Stimulated activated memory B cell treated with anti-CD40 and anti-IgM and Interleukin-4, amounts not matched to agents 10 μg/mL and 1 μg/mL and 100 μg/mL, for 72 hours (primary cell): ENCODE measurements at regions not wholly inside any gene's neighbourhood (a gene's known extent, or its start where the extent isn't known, plus 50 kb on each side); places are given as distances from the start of the nearest gene placed in this dataset.

Experiments
- ATAC-seq: fragments of 150-1000 bp; cut with Tn5 transposase; 2 replicates; pipeline ENCODE4 v1.10.0; 2021
- H3K27ac Mint-ChIP-seq: one replicate; pipeline ENCODE4 v1.8.0; 2022; ENCODE audit warnings: mild to moderate bottlenecking, mixed read lengths
- H3K27me3 Mint-ChIP-seq: one replicate; pipeline ENCODE4 v1.8.0; 2022; ENCODE audit warnings: mixed read lengths
- H3K36me3 Mint-ChIP-seq: one replicate; pipeline ENCODE4 v1.8.0; 2022; ENCODE audit warnings: mixed read lengths
- H3K4me1 Mint-ChIP-seq: one replicate; pipeline ENCODE4 v1.8.0; 2022; ENCODE audit warnings: mixed read lengths
- H3K4me3 Mint-ChIP-seq: one replicate; pipeline ENCODE4 v1.8.0; 2022; ENCODE audit warnings: mild to moderate bottlenecking, moderate library complexity, mixed read lengths
- H3K9me3 Mint-ChIP-seq: one replicate; pipeline ENCODE4 v1.8.0; 2022; ENCODE audit warnings: mixed read lengths

DNA sequence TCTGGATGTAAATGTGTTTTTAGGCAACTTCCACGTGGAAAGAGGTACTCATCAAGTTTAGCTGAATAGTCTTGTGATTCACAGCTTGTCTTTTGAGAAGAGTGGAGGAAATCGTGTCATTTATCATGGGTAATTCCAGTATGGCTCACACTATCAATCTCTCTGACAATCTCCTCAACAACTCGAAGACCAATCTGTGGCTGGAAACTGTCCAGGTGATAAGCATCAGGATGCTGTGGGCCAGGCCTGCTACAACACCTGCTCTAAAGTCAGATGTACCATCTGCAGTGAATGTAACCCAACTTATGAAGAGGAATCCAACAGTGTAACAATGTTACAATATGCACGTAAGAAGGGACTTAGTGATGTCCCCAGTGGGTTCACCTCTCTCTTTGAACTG is 132.1 kb upstream of the GK2 start:
- Mint-ChIP-seq H3K4me3 (no peak overlapping the region), H3K27me3 (peaks cover 5% of the 10 kb centered on the region), H3K27ac (no peak overlapping the region), H3K4me1 (no peaks in the 10 kb centered on the region), H3K36me3 (no peaks in the 10 kb centered on the region), H3K9me3 (no peaks in the 10 kb centered on the region)
- ATAC-seq = no peak

DNA sequence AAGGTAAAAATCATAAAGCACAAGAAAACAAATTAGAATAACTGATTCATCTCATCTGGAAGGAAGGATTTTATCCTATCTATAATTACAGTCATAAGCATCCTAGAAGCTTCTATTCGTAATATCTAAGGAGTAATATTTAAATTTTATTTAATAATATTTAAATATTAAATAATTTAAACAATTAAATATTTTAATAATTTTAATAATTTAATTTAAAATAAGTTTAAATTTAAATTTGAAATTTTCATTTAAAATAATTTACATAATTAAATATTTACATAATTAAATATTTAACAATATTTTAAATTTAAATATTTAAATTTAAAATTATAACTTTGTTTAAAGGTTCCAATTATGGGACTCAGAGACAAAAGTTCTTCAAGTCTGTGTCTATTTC is 127.5 kb upstream of the GK2 start:
- no peak overlapping the region for H3K4me3 Mint-ChIP-seq
- ATAC-seq = no peak
- H3K4me1 Mint-ChIP-seq = no peaks in the 10 kb centered on the region
- H3K27me3 Mint-ChIP-seq = no peaks in the 10 kb centered on the region
- no peaks in the 10 kb centered on the region for H3K9me3 Mint-ChIP-seq
- no peaks in the 10 kb centered on the region for H3K36me3 Mint-ChIP-seq
- no peak overlapping the region for H3K27ac Mint-ChIP-seq

DNA sequence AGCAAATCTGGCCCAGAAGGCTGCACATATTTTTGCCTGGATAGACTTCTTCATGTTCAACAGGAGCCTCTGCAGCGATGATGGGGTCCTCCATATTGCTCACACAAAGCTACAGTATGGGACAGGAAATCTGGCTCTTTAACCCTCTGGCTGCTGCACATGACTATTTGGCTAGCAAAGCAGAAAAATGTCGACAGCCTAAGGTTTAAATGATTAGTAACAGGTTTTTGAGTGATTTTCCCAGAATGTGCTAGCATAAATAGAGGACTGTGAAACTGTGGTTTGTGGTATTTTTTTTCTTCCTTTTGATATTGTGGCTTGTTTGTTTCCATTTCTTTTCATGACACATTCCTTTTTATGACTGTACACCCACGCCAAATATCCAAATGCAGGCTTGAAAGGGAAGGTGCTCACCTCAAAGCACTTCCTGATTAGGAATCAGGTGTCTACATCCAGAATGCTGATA is 120.2 kb upstream of the GK2 start:
- ATAC-seq = no peak
- Mint-ChIP-seq H3K36me3 (no peaks in the 10 kb centered on the region), H3K27me3 (no peaks in the 10 kb centered on the region), H3K27ac (no peak overlapping the region), H3K4me1 (no peaks in the 10 kb centered on the region), H3K9me3 (no peaks in the 10 kb centered on the region), H3K4me3 (no peak overlapping the region)

DNA sequence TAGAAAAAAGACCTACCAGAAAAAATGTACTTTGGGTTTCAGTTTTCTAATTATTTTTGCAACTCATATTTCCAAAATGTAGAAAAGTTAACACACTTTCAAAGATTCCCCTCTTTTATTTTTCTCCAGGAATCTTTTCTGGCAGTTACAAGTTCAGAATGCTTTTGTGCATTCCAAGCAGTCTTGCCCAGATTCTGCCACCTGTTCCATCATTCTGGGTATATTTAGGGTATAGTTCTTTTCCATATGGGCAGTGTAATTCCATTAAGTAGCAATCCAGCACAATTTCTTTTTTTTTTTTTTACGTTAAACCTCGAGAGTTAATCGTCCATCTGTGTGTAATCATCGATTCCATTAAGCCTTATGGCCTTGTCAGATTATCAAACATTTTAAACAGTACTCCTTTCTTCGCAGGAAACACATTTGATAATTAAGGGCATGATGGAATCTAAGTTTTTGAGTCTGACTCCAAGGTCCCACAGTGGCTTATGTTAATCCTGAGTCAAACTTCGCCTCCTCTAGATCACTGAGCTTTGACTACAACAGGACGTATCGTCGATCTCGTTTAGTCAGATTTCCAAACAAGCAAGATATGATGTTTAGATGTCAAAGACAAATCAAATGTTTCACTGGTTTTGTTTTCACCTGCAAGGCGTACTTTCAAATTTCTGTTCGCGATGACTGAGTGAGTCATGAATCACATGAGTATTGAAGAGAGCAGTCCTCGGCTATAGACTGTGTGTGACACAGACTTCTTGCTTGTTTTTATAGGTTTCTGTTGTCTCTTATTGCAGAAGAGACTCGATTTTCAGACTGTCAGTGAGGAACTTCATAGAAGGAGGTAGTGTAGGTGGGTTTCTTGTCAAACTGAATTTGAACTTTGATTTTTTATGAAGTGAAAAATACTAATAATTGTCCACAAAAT is 118.9 kb upstream of the GK2 start:
- Mint-ChIP-seq H3K9me3 (no peaks in the 10 kb centered on the region), H3K36me3 (no peaks in the 10 kb centered on the region), H3K27ac (no peak overlapping the region), H3K4me3 (no peak overlapping the region), H3K4me1 (no peaks in the 10 kb centered on the region), H3K27me3 (no peaks in the 10 kb centered on the region)
- ATAC-seq = no peak

DNA sequence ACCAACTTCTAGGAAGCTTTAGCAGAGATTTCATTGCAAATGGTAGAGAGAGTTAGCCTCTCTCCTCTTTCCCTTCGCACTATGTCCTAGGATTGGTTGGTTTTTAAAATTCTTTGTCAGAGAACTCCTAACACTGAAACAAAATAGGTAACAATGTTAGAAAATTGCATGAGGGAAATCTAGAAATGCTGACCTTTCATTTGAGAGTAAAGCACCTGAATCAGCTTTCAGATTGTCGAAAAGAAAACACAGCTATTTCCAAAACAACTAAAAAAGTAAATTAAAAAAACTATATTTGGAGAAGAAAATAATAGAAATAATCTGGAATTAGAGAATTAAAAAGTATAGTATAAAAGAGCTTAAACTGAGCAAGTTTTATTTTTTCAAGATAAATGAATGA is 108.1 kb upstream of the GK2 start:
- Mint-ChIP-seq H3K27me3 (peaks cover 7% of the 10 kb centered on the region), H3K4me3 (no peak overlapping the region), H3K27ac (no peak overlapping the region), H3K4me1 (no peaks in the 10 kb centered on the region), H3K36me3 (no peaks in the 10 kb centered on the region), H3K9me3 (no peaks in the 10 kb centered on the region)
- no peak for ATAC-seq

DNA sequence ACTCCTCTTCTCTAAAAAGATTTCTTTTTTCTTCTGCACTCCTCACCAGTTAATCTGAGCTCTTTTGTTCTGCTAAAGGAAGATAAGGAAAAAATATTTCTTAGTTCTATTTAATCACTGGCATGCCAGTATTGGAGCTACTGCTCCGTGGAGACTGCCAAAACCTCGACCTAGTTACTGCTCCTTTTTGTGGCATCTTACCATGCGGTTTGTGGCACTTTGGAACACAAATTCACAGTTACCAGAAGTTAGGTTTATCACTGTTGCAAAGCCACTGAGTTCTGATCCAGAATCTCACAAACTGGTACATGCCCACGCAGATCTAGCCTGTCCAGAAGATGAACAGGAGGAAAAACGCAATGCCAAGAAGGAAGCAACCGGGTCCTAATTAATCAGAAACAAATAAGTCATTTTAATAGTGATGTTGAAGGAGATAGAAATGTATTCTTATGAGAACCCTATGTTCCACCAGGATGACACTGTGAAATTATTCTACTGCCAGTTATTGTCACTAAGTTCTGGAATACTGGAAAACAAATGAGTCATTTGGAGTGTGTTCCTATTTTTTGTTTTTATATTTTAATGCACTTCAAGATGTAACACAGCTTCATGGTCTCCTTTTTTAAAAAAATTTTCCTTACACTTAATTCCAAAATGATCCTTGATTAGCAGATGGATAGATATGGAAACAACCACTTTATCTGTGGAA is 106.7 kb upstream of the GK2 start:
- Mint-ChIP-seq H3K27ac (no peak overlapping the region), H3K9me3 (no peaks in the 10 kb centered on the region)

DNA sequence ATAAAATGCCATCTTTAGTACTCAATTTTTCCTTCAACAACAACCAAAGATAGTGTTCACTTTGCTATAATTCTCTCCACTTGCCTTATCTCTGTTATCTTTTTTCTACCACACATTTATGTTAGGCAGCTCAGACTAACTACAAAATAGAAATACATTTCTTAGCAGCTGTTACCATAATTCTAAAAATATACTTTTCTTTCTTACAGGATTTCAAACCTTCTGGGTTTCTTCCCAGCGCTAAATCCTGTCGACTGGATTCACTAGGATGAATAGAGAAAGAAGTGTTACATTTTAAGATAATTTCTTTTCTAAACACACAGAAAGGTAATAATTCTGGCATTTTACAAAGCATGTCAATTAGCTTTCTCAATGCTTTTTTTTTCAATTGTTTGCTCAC is 105.5 kb upstream of the GK2 start:
- Mint-ChIP-seq H3K4me3 (no peak overlapping the region), H3K4me1 (no peaks in the 10 kb centered on the region)

More for the DNA sequence above, 106.7 kb upstream of the GK2 start:
- no peak for ATAC-seq
- Mint-ChIP-seq H3K4me3 (no peak overlapping the region), H3K27me3 (peaks cover 7% of the 10 kb centered on the region), H3K4me1 (no peaks in the 10 kb centered on the region), H3K36me3 (no peaks in the 10 kb centered on the region)

DNA sequence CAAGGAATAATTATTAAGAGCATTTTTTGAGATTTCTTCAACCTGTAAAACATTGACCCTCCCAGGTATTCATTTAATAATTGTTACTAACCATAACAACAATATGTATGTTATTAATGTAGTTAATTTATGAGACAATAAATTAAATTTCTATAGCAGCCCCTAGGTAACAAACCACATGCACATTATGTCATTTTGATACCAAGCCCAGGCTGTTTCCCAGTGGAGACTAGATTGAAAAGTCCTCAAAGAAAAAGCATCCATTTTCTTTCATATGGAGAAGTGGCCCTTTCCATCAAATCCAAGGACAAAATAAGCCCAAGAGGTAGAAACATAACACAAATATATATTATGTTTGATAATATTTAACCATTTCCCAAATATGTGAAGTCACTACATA is 104.3 kb upstream of the GK2 start:
- ATAC-seq = no peak
- no peak overlapping the region for H3K27ac Mint-ChIP-seq

More for the DNA sequence above, 105.5 kb upstream of the GK2 start:
- Mint-ChIP-seq H3K36me3 (no peaks in the 10 kb centered on the region), H3K27ac (no peak overlapping the region), H3K27me3 (peaks cover 7% of the 10 kb centered on the region), H3K9me3 (no peaks in the 10 kb centered on the region)
- no peak for ATAC-seq

DNA sequence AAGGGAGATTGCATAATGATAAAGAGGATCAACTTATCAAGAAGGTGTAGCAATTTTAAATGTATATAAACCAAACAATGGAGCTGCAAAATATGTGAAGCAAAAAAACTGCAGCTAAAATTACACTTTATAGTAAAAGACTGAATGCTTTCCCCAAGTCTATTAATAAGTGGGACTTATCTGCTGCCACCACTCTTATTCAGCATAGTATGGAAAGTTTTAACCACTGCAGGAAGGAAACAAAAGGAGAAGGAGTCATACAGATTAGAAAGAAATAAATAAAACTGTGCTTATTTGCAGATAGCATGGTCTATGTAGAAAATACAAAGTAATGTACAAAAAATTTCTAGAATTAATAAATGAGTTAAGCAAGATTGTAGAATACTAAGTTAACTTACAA is 94.1 kb upstream of the GK2 start:
- peaks cover 19% of the 10 kb centered on the region for H3K27me3 Mint-ChIP-seq
- no peaks in the 10 kb centered on the region for H3K36me3 Mint-ChIP-seq
- no peak overlapping the region for H3K4me3 Mint-ChIP-seq
- H3K27ac Mint-ChIP-seq = no peak overlapping the region
- H3K9me3 Mint-ChIP-seq = no peaks in the 10 kb centered on the region
- ATAC-seq = no peak
- peaks cover 10% of the 10 kb centered on the region for H3K4me1 Mint-ChIP-seq

More for the DNA sequence above, 104.3 kb upstream of the GK2 start:
- Mint-ChIP-seq H3K4me1 (no peaks in the 10 kb centered on the region), H3K36me3 (no peaks in the 10 kb centered on the region), H3K27me3 (peaks cover 7% of the 10 kb centered on the region), H3K4me3 (no peak overlapping the region), H3K9me3 (no peaks in the 10 kb centered on the region)

DNA sequence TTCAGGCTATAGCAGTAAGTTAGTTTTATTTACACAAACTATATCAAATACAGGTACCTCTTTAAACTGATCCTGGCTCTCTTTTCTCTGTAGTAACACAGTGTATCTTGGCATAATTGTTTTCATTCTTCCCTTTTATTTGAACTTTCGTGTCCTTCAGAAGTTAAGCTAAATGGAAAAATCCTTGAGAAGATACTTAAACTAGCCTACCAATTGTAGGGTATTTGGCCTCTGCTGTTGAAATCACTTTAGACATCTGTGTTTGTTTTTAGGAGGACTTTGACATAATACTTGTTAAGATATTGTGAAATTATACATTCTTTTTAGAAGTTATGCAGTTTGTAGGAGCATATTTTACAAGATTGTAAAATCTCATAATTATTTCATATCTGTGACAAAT is 90.3 kb upstream of the GK2 start:
- H3K27ac Mint-ChIP-seq = no peak overlapping the region
- peaks cover 26% of the 10 kb centered on the region for H3K27me3 Mint-ChIP-seq
- no peak overlapping the region for H3K4me3 Mint-ChIP-seq
- no peaks in the 10 kb centered on the region for H3K9me3 Mint-ChIP-seq
- no peak for ATAC-seq
- H3K36me3 Mint-ChIP-seq = no peaks in the 10 kb centered on the region
- H3K4me1 Mint-ChIP-seq = no peaks in the 10 kb centered on the region

DNA sequence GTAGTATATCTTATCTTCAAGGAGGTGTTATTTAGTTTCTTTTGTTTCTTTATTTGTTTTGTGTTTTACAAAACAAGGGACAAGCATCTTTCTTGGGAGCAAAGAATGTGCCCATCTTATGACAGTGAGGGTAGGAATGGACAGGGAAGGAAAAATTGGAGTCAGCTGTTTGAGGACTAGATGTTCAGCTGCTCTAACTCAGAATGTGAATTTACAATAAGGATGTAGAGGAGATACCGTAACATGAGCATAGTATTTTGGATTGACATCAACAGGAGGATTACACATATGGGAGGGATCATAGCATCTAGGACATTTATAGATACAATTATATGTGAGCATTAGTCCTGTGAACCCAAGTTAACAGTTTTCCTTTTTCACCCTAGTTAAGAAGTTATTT is 89.0 kb upstream of the GK2 start:
- H3K9me3 Mint-ChIP-seq = no peaks in the 10 kb centered on the region
- peaks cover 26% of the 10 kb centered on the region for H3K27me3 Mint-ChIP-seq
- no peak overlapping the region for H3K27ac Mint-ChIP-seq
- no peak for ATAC-seq
- no peaks in the 10 kb centered on the region for H3K4me1 Mint-ChIP-seq
- H3K4me3 Mint-ChIP-seq = no peak overlapping the region
- no peaks in the 10 kb centered on the region for H3K36me3 Mint-ChIP-seq

DNA sequence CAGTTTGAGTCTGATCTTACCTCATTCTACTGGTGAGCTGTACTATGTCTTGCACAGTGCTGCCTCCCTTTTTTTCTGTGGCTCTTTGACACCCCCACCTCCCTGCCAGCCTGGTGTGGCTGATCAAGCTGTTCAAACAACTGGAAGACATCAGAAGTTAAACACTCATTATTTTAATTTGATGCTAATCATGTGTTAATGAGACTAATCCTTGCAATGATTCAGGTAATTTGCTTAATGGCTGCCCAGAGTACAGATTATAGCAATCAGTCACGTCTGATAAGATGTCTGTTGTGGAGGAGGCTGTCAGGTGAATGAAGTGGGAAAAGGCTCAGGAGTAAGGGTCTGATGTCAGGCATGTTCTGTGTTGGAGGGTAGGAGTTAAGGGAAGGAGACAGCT is 87.4 kb upstream of the GK2 start:
- H3K9me3 Mint-ChIP-seq = no peaks in the 10 kb centered on the region
- H3K4me3 Mint-ChIP-seq = no peak overlapping the region
- no peak for ATAC-seq
- no peaks in the 10 kb centered on the region for H3K36me3 Mint-ChIP-seq
- H3K27ac Mint-ChIP-seq = no peak overlapping the region
- no peaks in the 10 kb centered on the region for H3K4me1 Mint-ChIP-seq
- peaks cover 32% of the 10 kb centered on the region for H3K27me3 Mint-ChIP-seq

DNA sequence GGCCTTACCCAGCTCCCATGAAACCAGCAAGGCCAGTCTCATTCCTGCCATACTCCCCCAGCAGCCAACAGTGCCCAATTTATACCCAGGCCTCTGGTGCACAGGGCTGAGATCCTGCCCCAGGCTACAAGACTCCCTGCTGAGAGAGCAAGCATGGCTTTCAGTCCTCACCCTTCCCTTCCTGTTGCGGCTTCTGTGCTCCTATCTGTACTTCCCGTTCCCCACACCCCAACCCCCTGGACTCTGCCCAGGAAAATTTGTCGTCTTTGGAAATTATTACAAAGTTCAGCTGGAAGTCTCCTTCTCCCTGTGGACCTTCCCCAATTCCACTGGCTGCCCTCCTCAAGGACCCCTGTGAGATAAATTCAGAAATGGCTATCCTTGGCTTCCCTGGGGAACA is 84.1 kb upstream of the GK2 start:
- Mint-ChIP-seq H3K4me3 (no peak overlapping the region), H3K27ac (no peak overlapping the region), H3K36me3 (no peaks in the 10 kb centered on the region), H3K9me3 (peaks cover 2% of the 10 kb centered on the region), H3K27me3 (peaks cover 17% of the 10 kb centered on the region), H3K4me1 (no peaks in the 10 kb centered on the region)
- ATAC-seq = peak; percentile 20

DNA sequence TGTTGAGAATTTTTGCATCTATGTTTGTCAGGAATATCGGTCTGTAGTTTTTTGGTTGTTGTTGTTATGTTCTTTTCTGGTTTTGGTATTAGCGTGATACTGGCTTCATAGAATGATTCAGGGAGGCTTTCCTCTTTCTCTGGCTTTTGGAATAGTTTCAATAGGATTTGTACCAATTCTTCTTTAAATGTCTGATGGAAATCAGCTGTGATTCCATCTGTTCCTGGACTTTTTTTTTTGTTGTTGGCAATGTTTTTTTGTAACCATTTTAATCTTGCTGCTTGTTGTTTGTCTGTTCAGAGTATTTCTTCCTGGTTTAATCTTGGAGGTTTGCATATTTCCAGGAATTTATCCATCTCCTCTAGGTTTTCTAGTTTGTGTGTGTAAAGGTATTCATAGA is 81.5 kb upstream of the GK2 start:
- no peak for ATAC-seq
- Mint-ChIP-seq H3K36me3 (no peaks in the 10 kb centered on the region), H3K27me3 (peaks cover 10% of the 10 kb centered on the region), H3K9me3 (peaks cover 2% of the 10 kb centered on the region), H3K27ac (no peak overlapping the region), H3K4me3 (no peak overlapping the region), H3K4me1 (no peaks in the 10 kb centered on the region)

DNA sequence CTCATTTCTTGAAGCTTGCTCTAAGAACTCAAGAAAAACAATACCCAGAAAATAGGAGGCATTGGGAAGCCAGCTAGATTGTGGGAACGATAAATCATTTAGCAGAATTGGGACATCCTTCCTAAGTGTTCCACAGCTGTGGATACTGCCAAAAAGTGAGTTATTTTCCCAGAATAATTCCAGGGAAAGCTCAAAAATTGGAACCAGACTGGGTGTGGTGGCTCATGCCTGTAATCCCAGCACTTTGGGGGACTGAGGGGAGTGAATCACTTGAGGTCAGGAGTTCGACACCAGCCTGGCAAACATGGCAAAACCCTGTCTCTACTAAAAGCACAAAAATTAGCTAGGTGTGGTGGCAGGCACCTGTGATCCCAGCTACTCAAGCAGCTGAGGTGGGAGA is 68.2 kb upstream of the GK2 start:
- Mint-ChIP-seq H3K4me3 (no peak overlapping the region), H3K36me3 (no peaks in the 10 kb centered on the region), H3K27ac (no peak overlapping the region), H3K9me3 (no peaks in the 10 kb centered on the region), H3K27me3 (no peaks in the 10 kb centered on the region), H3K4me1 (no peaks in the 10 kb centered on the region)
- no peak for ATAC-seq

DNA sequence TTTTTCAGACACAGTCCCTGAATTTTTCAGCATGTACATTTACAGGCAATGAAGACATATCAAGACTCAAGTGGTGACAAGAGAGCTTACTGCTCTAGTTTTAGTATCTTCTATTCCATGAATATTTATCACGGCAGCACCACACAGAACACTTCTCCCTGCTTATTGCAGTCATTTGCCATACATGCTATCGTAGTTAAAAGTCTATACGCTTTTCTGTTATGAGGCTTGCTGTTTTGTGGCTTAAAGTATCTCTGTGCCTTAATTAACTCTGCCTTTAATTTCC is 65.4 kb upstream of the GK2 start:
- no peak overlapping the region for H3K4me3 Mint-ChIP-seq
- no peaks in the 10 kb centered on the region for H3K36me3 Mint-ChIP-seq
- no peaks in the 10 kb centered on the region for H3K4me1 Mint-ChIP-seq
- ATAC-seq = no peak
- H3K27ac Mint-ChIP-seq = no peak overlapping the region
- H3K27me3 Mint-ChIP-seq = no peaks in the 10 kb centered on the region
- H3K9me3 Mint-ChIP-seq = no peaks in the 10 kb centered on the region
